Vagina (tissue), 2 donors: ENCODE measurements at regions not wholly inside any gene's neighbourhood (a gene's known extent, or its start where the extent isn't known, plus 50 kb on each side); places are given as distances from the start of the nearest gene placed in this dataset.

Experiments
- DNase-seq, 2 donors: peaks; one replicate each; pipeline ENCODE4 v3.0.0-alpha.2; 2017; ENCODE audit errors: extremely low spot score in 2 of 2
- H3K27ac ChIP-seq: fragments of 200-600 bp; sonication (generic); one replicate; pipeline ENCODE4 v1.5.1; 2019
- H3K27me3 ChIP-seq: fragments of 200-600 bp; sonication (generic); one replicate; pipeline ENCODE4 v1.5.1; 2019
- H3K36me3 ChIP-seq, 2 donors: fragments of 200-600 bp; sonication (generic); one replicate each; pipeline ENCODE4 v1.5.1; 2017 to 2019
- H3K4me1 ChIP-seq: fragments of 200-600 bp; sonication (generic); one replicate; pipeline ENCODE4 v1.5.1; 2019
- H3K4me3 ChIP-seq, 2 donors: fragments of 200-600 bp; sonication (generic); 1 replicate in 1 of 2; 2 replicates in 1 of 2; pipeline ENCODE4 v1.5.1; 2016 to 2019
- H3K9me3 ChIP-seq: fragments of 200-600 bp; sonication (generic); one replicate; pipeline ENCODE4 v1.5.1; 2019
- CTCF ChIP-seq, 3 experiments: fragments of 450-650 bp in 2 of 3; fragments of 200-600 bp in 1 of 3; sonication (generic) in 1 of 3; IDR thresholded peaks; one replicate each; pipeline ENCODE4 v1.5.1; 2017 to 2019; ENCODE audit warnings: antibody characterized with exemption in 3 of 3, mild to moderate bottlenecking in 2 of 3, moderate library complexity in 2 of 3
- POLR2A ChIP-seq, 2 donors: fragments of 450-650 bp; IDR thresholded peaks; one replicate each; pipeline ENCODE4 v1.6.1; 2017; ENCODE audit warnings: antibody characterized with exemption in 2 of 2, mild to moderate bottlenecking in 2 of 2, moderate library complexity in 2 of 2
- POLR2AphosphoS5 ChIP-seq, 2 donors: sonication (generic); formaldehyde crosslinking; IDR thresholded peaks; one replicate each; pipeline ENCODE4 v1.9.0; 2017; ENCODE audit warnings: antibody characterized with exemption in 2 of 2, mild to moderate bottlenecking in 2 of 2, low read depth in 1 of 2; ENCODE audit not compliant: insufficient read depth in 1 of 2
- intact Hi-C: fragments of 100-400 bp; cut with DNase I; formaldehyde crosslinking; loops from one replicate; pipeline ENCODE4 v1.15.1; 2023

GRCh38 chr14:38138473-38139138 lies 69.1 kb upstream of the SSTR1 start:
- H3K27me3 ChIP-seq: no peaks in the 10 kb centered on the region
- H3K4me1 ChIP-seq: no peaks in the 10 kb centered on the region
- no peaks in the 10 kb centered on the region for H3K36me3 ChIP-seq
- DNase-seq: no peak
- no peak for TF ChIP-seq POLR2A (IDR thresholded peaks at IDR 0.05)
- no peak for TF ChIP-seq POLR2AphosphoS5 (IDR thresholded peaks at IDR 0.05; ENCODE audit: insufficient read depth in 1 of 2, low read depth in 1 of 2)
- TF ChIP-seq CTCF (IDR thresholded peaks at IDR 0.05): no peak
- no peak overlapping the region for H3K4me3 ChIP-seq
- intact Hi-C loops: no loop called here
- H3K27ac ChIP-seq: no peak overlapping the region
- no peaks in the 10 kb centered on the region for H3K9me3 ChIP-seq

GRCh38 chr14:38139926-38140325 lies 67.8 kb upstream of the SSTR1 start:
- no peak for TF ChIP-seq POLR2AphosphoS5 (IDR thresholded peaks at IDR 0.05; ENCODE audit: insufficient read depth in 1 of 2, low read depth in 1 of 2)
- TF ChIP-seq POLR2A (IDR thresholded peaks at IDR 0.05): no peak
- TF ChIP-seq CTCF (IDR thresholded peaks at IDR 0.05): no peak
- no peak for DNase-seq
- no peak overlapping the region for H3K27ac ChIP-seq
- H3K27me3 ChIP-seq: no peaks in the 10 kb centered on the region
- intact Hi-C loops: no loop called here
- H3K9me3 ChIP-seq: no peaks in the 10 kb centered on the region
- peaks cover 4% of the 10 kb centered on the region for H3K4me1 ChIP-seq
- no peaks in the 10 kb centered on the region for H3K36me3 ChIP-seq
- H3K4me3 ChIP-seq: no peak overlapping the region

- Histone ChIP-seq H3K4me1 (peaks cover 6% of the 10 kb centered on the region), H3K4me3 (no peak overlapping the region), H3K9me3 (no peaks in the 10 kb centered on the region), H3K36me3 (no peaks in the 10 kb centered on the region), H3K27ac (no peak overlapping the region), H3K27me3 (no peaks in the 10 kb centered on the region)
- no peak for DNase-seq
- TF ChIP-seq POLR2A (IDR thresholded peaks at IDR 0.05) (no peak), CTCF (IDR thresholded peaks at IDR 0.05) (no peak), POLR2AphosphoS5 (IDR thresholded peaks at IDR 0.05; ENCODE audit: insufficient read depth in 1 of 2, low read depth in 1 of 2) (no peak)
- intact Hi-C loops: no loop called here
Observed at GRCh38 chr14:38143170-38143569, 64.5 kb upstream of the SSTR1 start.

GRCh38 chr14:38143659-38144505 lies 63.8 kb upstream of the SSTR1 start:
- no peak overlapping the region for H3K27ac ChIP-seq
- H3K4me3 ChIP-seq: no peak overlapping the region
- no peaks in the 10 kb centered on the region for H3K9me3 ChIP-seq
- H3K4me1 ChIP-seq: peaks cover 6% of the 10 kb centered on the region
- TF ChIP-seq CTCF (IDR thresholded peaks at IDR 0.05): no peak
- intact Hi-C loops: no loop called here
- no peaks in the 10 kb centered on the region for H3K27me3 ChIP-seq
- H3K36me3 ChIP-seq: no peaks in the 10 kb centered on the region
- DNase-seq: no peak

GRCh38 chr14:38145142-38145541 lies 62.6 kb upstream of the SSTR1 start:
- DNase-seq: no peak
- Histone ChIP-seq H3K4me1 (peaks cover 6% of the 10 kb centered on the region), H3K9me3 (no peaks in the 10 kb centered on the region), H3K27ac (no peak overlapping the region), H3K4me3 (no peak overlapping the region), H3K27me3 (no peaks in the 10 kb centered on the region), H3K36me3 (no peaks in the 10 kb centered on the region)
- intact Hi-C loops: no loop called here
- peak in 1 of 2 donors; percentile 15 for TF ChIP-seq POLR2AphosphoS5 (IDR thresholded peaks at IDR 0.05; ENCODE audit: insufficient read depth in 1 of 2, low read depth in 1 of 2)
- TF ChIP-seq POLR2A (IDR thresholded peaks at IDR 0.05): no peak
